ENCODE measurements at regions not wholly inside any gene's neighbourhood (a gene's known extent, or its start where the extent isn't known, plus 50 kb on each side); places are given as distances from the start of the nearest gene placed in this dataset.
A peak's percentile ranks its signal among the peaks of the same experiment; 100 is the strongest.

GRCh38 chr9:74330487-74331214 is 166.5 kb upstream of the RORB start:
- Histone ChIP-seq H3F3A (ENCODE audit: low read depth) (peaks cover 5% of the 10 kb centered on the region), H3K36me3 (ENCODE audit: insufficient read depth, low read length) (no peaks in the 10 kb centered on the region), H3K4me3 (ENCODE audit: low read length, poor library complexity, severe bottlenecking) (no peak overlapping the region), H3K79me2 (ENCODE audit: insufficient read depth, low read length) (no peaks in the 10 kb centered on the region), H3K27me3 (ENCODE audit: insufficient read depth, low read length, poor library complexity, severe bottlenecking) (no peaks in the 10 kb centered on the region), H4K20me1 (ENCODE audit: insufficient read depth, low read length, poor library complexity, severe bottlenecking) (no peaks in the 10 kb centered on the region), H3K9ac (ENCODE audit: low read depth, low read length, poor library complexity, severe bottlenecking) (peak overlapping the region; percentile 29), H3K9me3 (ENCODE audit: insufficient read depth, low read depth, low read length) (no peaks in the 10 kb centered on the region), H3K4me1 (ENCODE audit: insufficient read depth, low read length, poor library complexity, severe bottlenecking) (peaks cover 83% of the 10 kb centered on the region), H2AFZ (ENCODE audit: low read length) (peak overlapping the region; percentile 40; the same call in 1 of the 2 replicates), H3K9me2 (replicated peaks; ENCODE audit: low read depth, low read length) (no peaks in the 10 kb centered on the region), H3K4me2 (ENCODE audit: low read depth, low read length, poor library complexity, severe bottlenecking) (peak overlapping the region; percentile 51)
- TF ChIP-seq EZH2phosphoT487 (IDR thresholded peaks at IDR 0.05; ENCODE audit: borderline replicate concordance) (no peak), CTCF (conservative IDR thresholded peaks at IDR 0.05; ENCODE audit: low read length) (no peak)

DNA sequence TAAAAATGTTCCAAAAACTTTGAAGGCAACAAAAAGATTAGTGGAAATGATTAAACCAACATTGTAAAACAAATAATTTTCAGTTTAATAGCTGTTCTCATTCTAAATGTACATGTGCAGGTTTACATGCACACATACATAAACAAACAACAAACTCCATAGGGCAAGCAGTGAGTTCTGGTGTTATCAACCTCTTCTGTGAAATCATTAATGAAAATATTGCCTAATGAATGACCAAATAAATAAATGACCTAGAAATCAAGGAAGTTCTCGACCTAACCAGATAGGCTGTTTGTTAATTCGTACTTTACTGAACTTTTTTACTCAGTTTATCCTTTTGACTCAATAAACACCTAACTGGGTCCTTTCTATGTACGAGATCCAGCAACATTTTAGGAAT is 165.5 kb upstream of the RORB start:
- Histone ChIP-seq H3K9me3 (ENCODE audit: insufficient read depth, low read depth, low read length) (no peaks in the 10 kb centered on the region), H3K36me3 (ENCODE audit: insufficient read depth, low read length) (no peaks in the 10 kb centered on the region), H4K20me1 (ENCODE audit: insufficient read depth, low read length, poor library complexity, severe bottlenecking) (no peaks in the 10 kb centered on the region), H3K79me2 (ENCODE audit: insufficient read depth, low read length) (no peaks in the 10 kb centered on the region), H3K4me2 (ENCODE audit: low read depth, low read length, poor library complexity, severe bottlenecking) (peak overlapping the region; percentile 81), H3F3A (ENCODE audit: low read depth) (peaks cover 5% of the 10 kb centered on the region), H3K4me3 (ENCODE audit: low read length, poor library complexity, severe bottlenecking) (no peak overlapping the region), H3K27me3 (ENCODE audit: insufficient read depth, low read length, poor library complexity, severe bottlenecking) (no peaks in the 10 kb centered on the region), H3K4me1 (ENCODE audit: insufficient read depth, low read length, poor library complexity, severe bottlenecking) (peaks cover 92% of the 10 kb centered on the region), H3K9ac (ENCODE audit: low read depth, low read length, poor library complexity, severe bottlenecking) (peak overlapping the region; percentile 44), H2AFZ (ENCODE audit: low read length) (peak overlapping the region; percentile 49; the same call in 1 of the 2 replicates), H3K9me2 (replicated peaks; ENCODE audit: low read depth, low read length) (no peaks in the 10 kb centered on the region)
- no peak for TF ChIP-seq EZH2phosphoT487 (IDR thresholded peaks at IDR 0.05; ENCODE audit: borderline replicate concordance)
- TF ChIP-seq CTCF (conservative IDR thresholded peaks at IDR 0.05; ENCODE audit: low read length) = no peak

- no peaks in the 10 kb centered on the region for H3K9me2 ChIP-seq (replicated peaks; ENCODE audit: low read depth, low read length)
- peak overlapping the region; percentile 81 for H3K4me2 ChIP-seq (ENCODE audit: low read depth, low read length, poor library complexity, severe bottlenecking)
- no peak for TF ChIP-seq EZH2phosphoT487 (IDR thresholded peaks at IDR 0.05; ENCODE audit: borderline replicate concordance)
- H3K79me2 ChIP-seq (ENCODE audit: insufficient read depth, low read length) = no peaks in the 10 kb centered on the region
- peak overlapping the region; percentile 73 for H3K9ac ChIP-seq (ENCODE audit: low read depth, low read length, poor library complexity, severe bottlenecking)
- no peaks in the 10 kb centered on the region for H3K27me3 ChIP-seq (ENCODE audit: insufficient read depth, low read length, poor library complexity, severe bottlenecking)
- no peaks in the 10 kb centered on the region for H4K20me1 ChIP-seq (ENCODE audit: insufficient read depth, low read length, poor library complexity, severe bottlenecking)
- peak overlapping the region; percentile 61 for H3K4me3 ChIP-seq (ENCODE audit: low read length, poor library complexity, severe bottlenecking)
- H3K4me1 ChIP-seq (ENCODE audit: insufficient read depth, low read length, poor library complexity, severe bottlenecking) = peaks cover 94% of the 10 kb centered on the region
- H3F3A ChIP-seq (ENCODE audit: low read depth) = peaks cover 5% of the 10 kb centered on the region
- H2AFZ ChIP-seq (ENCODE audit: low read length) = no peak overlapping the region
- no peaks in the 10 kb centered on the region for H3K9me3 ChIP-seq (ENCODE audit: insufficient read depth, low read depth, low read length)
- H3K36me3 ChIP-seq (ENCODE audit: insufficient read depth, low read length) = no peaks in the 10 kb centered on the region
Observed at GRCh38 chr9:74333384-74334032, 163.6 kb upstream of the RORB start.

Measured in Loucy (cell line).